Ovary (tissue), 3 donors: ENCODE measurements at regions not wholly inside any gene's neighbourhood (a gene's known extent, or its start where the extent isn't known, plus 50 kb on each side); places are given as distances from the start of the nearest gene placed in this dataset.
"Not testable (repeated sequence)": the region's sequence is repeated elsewhere in the genome, so short reads cannot be mapped to it uniquely, and the experiment has no call there.

ENCODE experiments used
- POLR2A ChIP-seq: fragments of 450-650 bp; IDR thresholded peaks from one replicate; pipeline ENCODE4 v1.6.1; 2017; ENCODE audit warnings: antibody characterized with exemption, mild to moderate bottlenecking, moderate library complexity
- TF ChIP-seq, protein P1 (sequence below), 3 donors: fragments of 450-650 bp in 2 of 3; fragments of 200-600 bp in 1 of 3; IDR thresholded peaks; one replicate each; pipeline versions ENCODE4 v1.5.1 to v1.8.0; 2016 to 2022; ENCODE audit warnings: antibody characterized with exemption in 3 of 3, mild to moderate bottlenecking in 1 of 3
- donor health status: DM: no; HTN: no; CAD: no.

DNA sequence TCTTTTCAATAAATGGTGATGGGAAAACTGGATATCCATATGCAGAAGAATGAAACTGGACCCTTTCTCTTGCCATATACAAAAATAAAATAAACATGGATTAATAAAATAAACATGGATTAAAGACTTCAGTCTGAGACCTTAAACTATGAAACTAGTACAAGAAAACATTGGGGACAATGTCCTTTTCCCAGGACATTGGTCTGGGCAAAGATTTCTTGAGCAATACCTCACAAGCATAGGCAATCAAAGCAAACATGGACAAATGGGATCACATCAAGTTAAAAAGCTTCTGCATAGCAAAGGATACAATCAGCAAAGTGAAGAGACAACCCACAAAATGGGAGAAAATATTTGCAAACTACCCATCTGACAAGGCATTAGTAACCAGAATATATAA lies 108.5 kb downstream of the SOX3 start:
- not testable (repeated sequence) for TF ChIP-seq POLR2A
- TF ChIP-seq, protein P1, sequence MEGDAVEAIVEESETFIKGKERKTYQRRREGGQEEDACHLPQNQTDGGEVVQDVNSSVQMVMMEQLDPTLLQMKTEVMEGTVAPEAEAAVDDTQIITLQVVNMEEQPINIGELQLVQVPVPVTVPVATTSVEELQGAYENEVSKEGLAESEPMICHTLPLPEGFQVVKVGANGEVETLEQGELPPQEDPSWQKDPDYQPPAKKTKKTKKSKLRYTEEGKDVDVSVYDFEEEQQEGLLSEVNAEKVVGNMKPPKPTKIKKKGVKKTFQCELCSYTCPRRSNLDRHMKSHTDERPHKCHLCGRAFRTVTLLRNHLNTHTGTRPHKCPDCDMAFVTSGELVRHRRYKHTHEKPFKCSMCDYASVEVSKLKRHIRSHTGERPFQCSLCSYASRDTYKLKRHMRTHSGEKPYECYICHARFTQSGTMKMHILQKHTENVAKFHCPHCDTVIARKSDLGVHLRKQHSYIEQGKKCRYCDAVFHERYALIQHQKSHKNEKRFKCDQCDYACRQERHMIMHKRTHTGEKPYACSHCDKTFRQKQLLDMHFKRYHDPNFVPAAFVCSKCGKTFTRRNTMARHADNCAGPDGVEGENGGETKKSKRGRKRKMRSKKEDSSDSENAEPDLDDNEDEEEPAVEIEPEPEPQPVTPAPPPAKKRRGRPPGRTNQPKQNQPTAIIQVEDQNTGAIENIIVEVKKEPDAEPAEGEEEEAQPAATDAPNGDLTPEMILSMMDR (IDR thresholded peaks at IDR 0.05): not testable (repeated sequence)
